ENCODE measurements at regions not wholly inside any gene's neighbourhood (a gene's known extent, or its start where the extent isn't known, plus 50 kb on each side); places are given as distances from the start of the nearest gene placed in this dataset.

DNA sequence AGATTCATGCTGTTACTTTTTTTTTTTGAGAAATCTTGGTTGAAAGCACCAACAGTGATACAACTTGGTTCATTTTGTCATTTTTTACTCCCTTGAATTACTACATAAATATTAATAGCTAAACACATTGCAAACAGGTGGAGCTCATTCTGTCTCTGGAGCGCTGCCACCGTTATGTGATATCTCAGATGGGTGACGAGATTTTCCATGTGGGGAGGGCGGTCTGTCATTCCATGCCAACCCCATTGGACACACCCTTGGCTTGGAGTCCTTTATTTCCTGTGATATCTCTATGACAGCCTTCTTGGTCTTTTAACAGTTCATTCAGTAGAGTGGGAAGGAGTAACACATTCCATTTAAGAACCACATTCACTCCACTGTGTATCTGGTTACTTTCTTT is 794.8 kb downstream of the SATB2 start:
- no peak for TF ChIP-seq EZH2phosphoT487 (IDR thresholded peaks at IDR 0.05; ENCODE audit: low read length)
- TF ChIP-seq EZH2 (optimal IDR thresholded peaks at IDR 0.05; ENCODE audit: low read depth, low read length) = no peak
- TF ChIP-seq, protein P1, sequence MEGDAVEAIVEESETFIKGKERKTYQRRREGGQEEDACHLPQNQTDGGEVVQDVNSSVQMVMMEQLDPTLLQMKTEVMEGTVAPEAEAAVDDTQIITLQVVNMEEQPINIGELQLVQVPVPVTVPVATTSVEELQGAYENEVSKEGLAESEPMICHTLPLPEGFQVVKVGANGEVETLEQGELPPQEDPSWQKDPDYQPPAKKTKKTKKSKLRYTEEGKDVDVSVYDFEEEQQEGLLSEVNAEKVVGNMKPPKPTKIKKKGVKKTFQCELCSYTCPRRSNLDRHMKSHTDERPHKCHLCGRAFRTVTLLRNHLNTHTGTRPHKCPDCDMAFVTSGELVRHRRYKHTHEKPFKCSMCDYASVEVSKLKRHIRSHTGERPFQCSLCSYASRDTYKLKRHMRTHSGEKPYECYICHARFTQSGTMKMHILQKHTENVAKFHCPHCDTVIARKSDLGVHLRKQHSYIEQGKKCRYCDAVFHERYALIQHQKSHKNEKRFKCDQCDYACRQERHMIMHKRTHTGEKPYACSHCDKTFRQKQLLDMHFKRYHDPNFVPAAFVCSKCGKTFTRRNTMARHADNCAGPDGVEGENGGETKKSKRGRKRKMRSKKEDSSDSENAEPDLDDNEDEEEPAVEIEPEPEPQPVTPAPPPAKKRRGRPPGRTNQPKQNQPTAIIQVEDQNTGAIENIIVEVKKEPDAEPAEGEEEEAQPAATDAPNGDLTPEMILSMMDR (IDR thresholded peaks at IDR 0.05; ENCODE audit: low read length) = no peak
